CD14-positive monocyte (primary cell): ENCODE measurements at regions not wholly inside any gene's neighbourhood (a gene's known extent, or its start where the extent isn't known, plus 50 kb on each side); places are given as distances from the start of the nearest gene placed in this dataset.

ENCODE experiments used
- DNase-seq, 3 donors: peaks; one replicate each; pipeline ENCODE4 v3.0.0-alpha.2; 2011 to 2022
- H2AFZ ChIP-seq: 2 replicates; pipeline ENCODE4 v1.6.0; 2012; ENCODE audit warnings: mild to moderate bottlenecking, low read depth, low read length, inconsistent platforms; ENCODE audit not compliant: insufficient read depth, poor library complexity, severe bottlenecking
- H3K27ac ChIP-seq, 2 donors: 1 replicate in 1 of 2; 2 replicates in 1 of 2; pipeline ENCODE4 v1.5.1; 2012 to 2013; ENCODE audit warnings: low read length in 2 of 2, control low read depth in 1 of 2, inconsistent platforms in 1 of 2, low read depth in 1 of 2, mild to moderate bottlenecking in 1 of 2
- H3K27me3 ChIP-seq, 2 donors: one replicate each; pipeline versions ENCODE4 v1.6.0 to v1.6.1; 2011 to 2013; ENCODE audit warnings: low read length in 2 of 2; ENCODE audit not compliant: control insufficient read depth in 2 of 2, insufficient read depth in 2 of 2
- H3K36me3 ChIP-seq, 2 donors: replicated peaks in 1 of 2; 1 replicate in 1 of 2; 2 replicates in 1 of 2; pipeline versions ENCODE4 v1.5.1 to v1.6.1; 2012 to 2013; ENCODE audit warnings: low read length in 2 of 2, control low read depth in 1 of 2, inconsistent platforms in 1 of 2, mild to moderate bottlenecking in 1 of 2; ENCODE audit not compliant: insufficient read depth in 2 of 2, control insufficient read depth in 1 of 2
- H3K4me1 ChIP-seq, 2 donors: 1 replicate in 1 of 2; 2 replicates in 1 of 2; pipeline versions ENCODE4 v1.5.1 to v1.6.1; 2012 to 2013; ENCODE audit warnings: low read length in 2 of 2, control low read depth in 1 of 2, inconsistent platforms in 1 of 2, mild to moderate bottlenecking in 1 of 2, moderate library complexity in 1 of 2; ENCODE audit not compliant: insufficient read depth in 2 of 2, control insufficient read depth in 1 of 2
- H3K4me2 ChIP-seq: replicated peaks from 2 replicates; pipeline ENCODE3; 2012; ENCODE audit warnings: low read length, moderate library complexity, mild to moderate bottlenecking; ENCODE audit not compliant: poor library complexity, severe bottlenecking; ENCODE audit errors: extremely low read depth
- H3K4me3 ChIP-seq, 3 experiments: fragments of 200-600 bp in 1 of 3; sonication (generic) in 1 of 3; replicated peaks in 1 of 3; 1 replicate in 2 of 3; 2 replicates in 1 of 3; pipeline ENCODE4 v1.5.1; 2011 to 2013; ENCODE audit warnings: low read length in 3 of 3, mild to moderate bottlenecking in 3 of 3, control low read depth in 2 of 3, low read depth in 2 of 3, inconsistent platforms in 1 of 3, moderate library complexity in 1 of 3
- H3K79me2 ChIP-seq: 2 replicates; pipeline ENCODE4 v1.6.0; 2012; ENCODE audit warnings: mild to moderate bottlenecking, control low read depth, inconsistent platforms, low read length, moderate library complexity; ENCODE audit not compliant: insufficient read depth
- H3K9ac ChIP-seq: 2 replicates; pipeline ENCODE4 v1.6.0; 2017; ENCODE audit warnings: low read length, mild to moderate bottlenecking; ENCODE audit not compliant: insufficient read depth, poor library complexity, severe bottlenecking
- H3K9me3 ChIP-seq, 2 donors: replicated peaks in 1 of 2; 1 replicate in 1 of 2; 2 replicates in 1 of 2; pipeline versions ENCODE4 v1.5.1 to v1.6.1; 2012 to 2013; ENCODE audit warnings: low read length in 2 of 2, control low read depth in 1 of 2; ENCODE audit not compliant: control insufficient read depth in 1 of 2, insufficient read depth in 1 of 2
- H4K20me1 ChIP-seq: 2 replicates; pipeline ENCODE4 v1.6.0; 2012; ENCODE audit warnings: mild to moderate bottlenecking, low read length, control low read depth, moderate library complexity; ENCODE audit not compliant: insufficient read depth
- H3K27ac Mint-ChIP-seq, 7 donors: one replicate each; pipeline ENCODE4 v1.8.0; 2020; ENCODE audit warnings: mild to moderate bottlenecking in 7 of 7, mixed read lengths in 7 of 7, moderate library complexity in 6 of 7, inconsistent platforms in 2 of 7
- H3K27me3 Mint-ChIP-seq, 3 donors: one replicate each; pipeline ENCODE4 v1.8.0; 2021 to 2022; ENCODE audit warnings: low read depth in 3 of 3, mild to moderate bottlenecking in 3 of 3, mixed read lengths in 3 of 3, moderate library complexity in 3 of 3, inconsistent platforms in 1 of 3
- H3K36me3 Mint-ChIP-seq, 2 donors: one replicate each; pipeline ENCODE4 v1.8.0; 2020; ENCODE audit warnings: mixed read lengths in 2 of 2, inconsistent platforms in 1 of 2, mild to moderate bottlenecking in 1 of 2
- H3K4me1 Mint-ChIP-seq: one replicate; pipeline ENCODE4 v1.8.0; 2020; ENCODE audit warnings: mild to moderate bottlenecking, mixed read lengths
- H3K4me3 Mint-ChIP-seq, 2 donors: one replicate each; pipeline ENCODE4 v1.8.0; 2020; ENCODE audit warnings: mild to moderate bottlenecking in 2 of 2, mixed read lengths in 2 of 2, moderate library complexity in 1 of 2
- H3K9me3 Mint-ChIP-seq, 7 donors: one replicate each; pipeline ENCODE4 v1.8.0; 2020 to 2022; ENCODE audit warnings: mixed read lengths in 7 of 7, mild to moderate bottlenecking in 6 of 7, moderate library complexity in 6 of 7, inconsistent platforms in 2 of 7
- WGBS: methylation state at CpG from one replicate; pipeline ENCODE4 v1.1.5; 2013; ENCODE audit warnings: missing lambda C conversion rate; ENCODE audit not compliant: insufficient coverage; 5-methylcytosine and 5-hydroxymethylcytosine counted together
- intact Hi-C, 2 donors: fragments of 100-400 bp; cut with micrococcal nuclease; formaldehyde crosslinking; loops; one replicate each; pipeline versions ENCODE4 v1.15.0 to v1.15.1; 2023
- TF ChIP-seq, protein P1 (sequence below): fragments of 200-600 bp; IDR thresholded peaks from one replicate; pipeline ENCODE4 v1.8.0; 2022; ENCODE audit warnings: antibody characterized with exemption, mild to moderate bottlenecking

DNA sequence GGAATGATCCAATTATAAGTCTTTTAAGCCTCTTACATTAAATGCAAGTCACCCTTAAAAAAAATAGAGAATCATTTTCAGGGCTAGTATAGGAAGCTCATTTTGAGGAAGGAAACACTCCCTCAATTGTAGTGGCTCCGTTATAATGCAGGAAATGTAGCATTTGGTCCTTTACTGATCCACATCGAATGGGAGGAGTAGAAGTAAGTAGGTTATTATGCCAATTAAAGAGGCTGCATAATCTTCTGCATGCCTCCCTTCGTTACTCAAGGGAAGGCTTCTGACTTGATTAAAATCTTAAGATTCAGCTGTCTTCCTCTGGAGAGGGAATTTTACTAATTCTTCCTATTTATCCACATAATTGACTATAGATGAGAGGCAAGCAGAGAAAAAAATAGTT is 579.2 kb upstream of the COX7C start:
- Histone ChIP-seq H3K27me3 (no peaks in the 10 kb centered on the region), H3K4me1 (no peaks in the 10 kb centered on the region), H3K4me3 (no peak overlapping the region), H3K4me2 (no peak overlapping the region), H3K27ac (no peak overlapping the region), H4K20me1 (no peaks in the 10 kb centered on the region), H3K9ac (no peak overlapping the region), H3K9me3 (peaks cover 7 to 8% of the 10 kb centered on the region in 2 donors), H3K79me2 (no peaks in the 10 kb centered on the region), H3K36me3 (no peaks in the 10 kb centered on the region), H2AFZ (no peak overlapping the region)
- Mint-ChIP-seq H3K4me3 (no peak overlapping the region), H3K27ac (no peak overlapping the region), H3K36me3 (no peaks in the 10 kb centered on the region), H3K27me3 (no peaks in the 10 kb centered on the region), H3K9me3 (peaks cover 0 to 6% (median 2%) of the 10 kb centered on the region in 7 donors), H3K4me1 (no peaks in the 10 kb centered on the region)
- intact Hi-C loops, result no loop called here
- WGBS, result 0% methylated on average over 1 of the region's 3 CpGs
- TF ChIP-seq, protein P1, sequence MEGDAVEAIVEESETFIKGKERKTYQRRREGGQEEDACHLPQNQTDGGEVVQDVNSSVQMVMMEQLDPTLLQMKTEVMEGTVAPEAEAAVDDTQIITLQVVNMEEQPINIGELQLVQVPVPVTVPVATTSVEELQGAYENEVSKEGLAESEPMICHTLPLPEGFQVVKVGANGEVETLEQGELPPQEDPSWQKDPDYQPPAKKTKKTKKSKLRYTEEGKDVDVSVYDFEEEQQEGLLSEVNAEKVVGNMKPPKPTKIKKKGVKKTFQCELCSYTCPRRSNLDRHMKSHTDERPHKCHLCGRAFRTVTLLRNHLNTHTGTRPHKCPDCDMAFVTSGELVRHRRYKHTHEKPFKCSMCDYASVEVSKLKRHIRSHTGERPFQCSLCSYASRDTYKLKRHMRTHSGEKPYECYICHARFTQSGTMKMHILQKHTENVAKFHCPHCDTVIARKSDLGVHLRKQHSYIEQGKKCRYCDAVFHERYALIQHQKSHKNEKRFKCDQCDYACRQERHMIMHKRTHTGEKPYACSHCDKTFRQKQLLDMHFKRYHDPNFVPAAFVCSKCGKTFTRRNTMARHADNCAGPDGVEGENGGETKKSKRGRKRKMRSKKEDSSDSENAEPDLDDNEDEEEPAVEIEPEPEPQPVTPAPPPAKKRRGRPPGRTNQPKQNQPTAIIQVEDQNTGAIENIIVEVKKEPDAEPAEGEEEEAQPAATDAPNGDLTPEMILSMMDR, result no peak
- no peak for DNase-seq

DNA sequence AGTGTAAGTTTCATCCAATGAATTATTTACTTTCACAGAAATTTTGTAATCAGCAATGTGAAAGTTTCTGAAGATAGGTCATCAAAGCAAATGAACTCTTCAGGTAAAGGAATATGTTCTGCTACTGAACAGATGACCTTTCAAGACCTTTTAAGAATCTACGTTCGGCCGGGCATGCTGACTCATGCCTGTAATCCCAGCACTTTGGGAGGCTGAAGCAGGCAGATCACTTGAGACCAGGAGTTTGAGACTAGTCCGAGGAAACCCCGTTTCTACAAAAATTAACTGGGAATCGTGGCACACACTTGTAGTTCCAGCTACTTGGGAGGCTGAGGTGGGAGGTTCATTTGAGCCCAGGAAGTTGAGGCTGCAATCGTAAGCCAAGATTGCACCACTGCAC is 578.4 kb upstream of the COX7C start:
- Histone ChIP-seq H2AFZ (no peak overlapping the region), H3K9me3 (peaks cover 7 to 11% of the 10 kb centered on the region in 2 donors), H3K36me3 (no peaks in the 10 kb centered on the region), H3K9ac (no peak overlapping the region), H3K4me3 (no peak overlapping the region), H3K27ac (no peak overlapping the region), H3K4me1 (no peaks in the 10 kb centered on the region), H3K4me2 (no peak overlapping the region), H4K20me1 (no peaks in the 10 kb centered on the region), H3K79me2 (no peaks in the 10 kb centered on the region), H3K27me3 (no peaks in the 10 kb centered on the region)
- Mint-ChIP-seq H3K27ac (no peak overlapping the region), H3K36me3 (no peaks in the 10 kb centered on the region), H3K4me3 (no peak overlapping the region), H3K9me3 (peaks cover 0 to 7% (median 2%) of the 10 kb centered on the region in 7 donors), H3K27me3 (no peaks in the 10 kb centered on the region), H3K4me1 (no peaks in the 10 kb centered on the region)
- DNase-seq, result no peak
- 95% methylated on average over 6 of the region's 7 CpGs for WGBS
- intact Hi-C loops, result no loop called here
- TF ChIP-seq, protein P1, result no peak
